Activated CD8-positive, alpha-beta T cell treated with anti-CD3 and anti-CD28 coated beads, Interleukin-2, amount 10 ng/mL, durations not matched to agents 7 days and 5 days (primary cell): ENCODE measurements at regions not wholly inside any gene's neighbourhood (a gene's known extent, or its start where the extent isn't known, plus 50 kb on each side); places are given as distances from the start of the nearest gene placed in this dataset.

Experiments
- ATAC-seq: fragments of 150-1000 bp; cut with Tn5 transposase; one replicate; pipeline ENCODE4 v1.10.0; 2021; ENCODE audit warnings: moderate library complexity
- CTCF ChIA-PET: fragments of 350-600 bp; sonication (Branson Sonifier 250); formaldehyde crosslinking; loops from one replicate; lab custom pipeline; 2021; ENCODE audit warnings: antibody characterized with exemption; lab: Charles Lee
- POLR2A ChIA-PET: fragments of 350-600 bp; sonication (Branson Sonifier 250); formaldehyde crosslinking; loops from one replicate; lab custom pipeline; 2021; ENCODE audit warnings: antibody characterized with exemption; lab: Charles Lee
- DNase-seq: peaks from one replicate; pipeline ENCODE4 v3.0.0-alpha.2; 2020
- H3K27ac Mint-ChIP-seq: one replicate; pipeline ENCODE4 v1.8.0; 2021; ENCODE audit warnings: mild to moderate bottlenecking, mixed read lengths
- H3K27me3 Mint-ChIP-seq: one replicate; pipeline ENCODE4 v1.8.0; 2021; ENCODE audit warnings: low read depth, mixed read lengths
- H3K36me3 Mint-ChIP-seq: one replicate; pipeline ENCODE4 v1.8.0; 2021; ENCODE audit warnings: low read depth, mixed read lengths
- H3K4me1 Mint-ChIP-seq: one replicate; pipeline ENCODE4 v1.8.0; 2021; ENCODE audit warnings: low read depth, mixed read lengths
- H3K4me3 Mint-ChIP-seq: one replicate; pipeline ENCODE4 v1.8.0; 2021; ENCODE audit warnings: mild to moderate bottlenecking, mixed read lengths
- H3K9me3 Mint-ChIP-seq: one replicate; pipeline ENCODE4 v1.8.0; 2022; ENCODE audit warnings: mixed read lengths; ENCODE audit not compliant: insufficient read depth

DNA sequence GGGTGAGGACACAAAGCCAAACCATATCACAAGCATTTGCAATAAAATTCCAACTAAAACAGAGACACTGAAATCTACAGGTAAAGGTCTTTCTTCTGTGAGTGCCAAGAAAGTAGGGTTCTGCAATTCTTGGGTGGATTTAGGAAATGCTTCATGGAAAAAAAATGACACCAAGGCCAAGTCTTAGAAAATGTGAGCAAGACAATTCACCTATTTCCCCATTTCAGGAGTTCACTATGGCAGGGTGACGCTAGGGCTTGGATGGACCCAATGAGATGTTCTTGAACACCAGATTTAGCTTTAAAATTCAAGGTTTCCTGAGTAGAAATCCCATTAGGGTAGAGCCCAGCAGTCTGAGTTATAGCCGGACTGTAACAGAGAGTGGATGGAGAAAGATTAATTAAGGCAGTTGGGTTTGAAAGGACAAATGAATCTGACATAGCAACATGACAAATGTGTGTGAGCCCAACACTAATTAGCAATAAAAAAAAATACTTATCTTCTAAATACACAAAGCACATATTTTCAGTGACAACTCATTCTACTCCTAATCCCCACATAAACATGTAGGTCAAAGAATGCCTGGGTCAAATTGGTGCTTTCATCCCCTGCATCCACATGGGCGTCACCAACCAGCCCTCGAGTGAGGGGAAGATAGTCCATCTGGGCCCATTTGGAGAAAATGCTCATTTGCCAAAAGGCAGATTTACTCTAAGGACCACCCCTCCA is 180.4 kb upstream of the JARID2 start:
- ChIA-PET POLR2A (interaction anchor here (1.0 kb wide), 1 partner anchor 149 kb away, joined by 3 read pairs; no protein-coding TSS in a partner anchor), CTCF (no interaction called here)
- Mint-ChIP-seq H3K9me3 (no peaks in the 10 kb centered on the region), H3K36me3 (peaks cover 2% of the 10 kb centered on the region), H3K27ac (no peak overlapping the region), H3K27me3 (no peaks in the 10 kb centered on the region), H3K4me1 (no peaks in the 10 kb centered on the region), H3K4me3 (no peak overlapping the region)
- no peak for ATAC-seq
- DNase-seq, result no peak

DNA sequence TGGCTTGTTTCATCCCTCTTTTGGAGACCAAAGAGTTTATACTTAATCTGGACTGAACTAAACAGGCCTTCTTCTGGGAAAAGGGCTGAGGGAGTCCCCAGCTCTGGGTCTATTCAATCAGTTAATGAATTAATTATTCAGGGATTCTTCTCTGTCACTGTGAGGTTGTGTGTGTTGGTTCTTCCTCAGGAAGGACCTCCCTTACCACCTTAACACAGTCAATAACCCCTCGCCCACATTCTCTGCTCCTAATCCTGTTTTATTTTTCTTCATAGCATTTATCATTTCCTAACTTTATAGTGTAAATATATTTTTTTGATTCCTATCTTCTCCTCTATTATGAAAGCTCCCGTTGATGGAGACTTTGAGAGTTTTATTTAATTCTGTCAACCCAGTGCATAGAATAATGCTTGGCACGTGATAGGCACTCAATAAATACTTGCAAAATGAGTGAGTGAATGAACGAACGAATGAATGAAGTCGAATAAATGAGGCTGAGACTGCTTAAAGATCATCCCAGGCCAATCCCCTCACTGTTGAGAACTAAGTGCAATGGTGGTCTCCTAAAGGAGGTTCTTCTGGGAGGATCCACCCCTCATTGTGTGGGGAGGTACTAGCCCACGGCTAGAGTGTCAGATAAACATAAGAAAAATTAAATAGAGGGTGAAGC is 179.6 kb upstream of the JARID2 start:
- ATAC-seq (no peak), DNase-seq (no peak)
- Mint-ChIP-seq H3K27ac (no peak overlapping the region), H3K36me3 (no peaks in the 10 kb centered on the region), H3K27me3 (no peaks in the 10 kb centered on the region), H3K4me1 (no peaks in the 10 kb centered on the region), H3K4me3 (no peak overlapping the region), H3K9me3 (no peaks in the 10 kb centered on the region)
- ChIA-PET CTCF (no interaction called here), POLR2A (interaction anchor here (1.0 kb wide), 1 partner anchor 150 kb away, joined by 3 read pairs; no protein-coding TSS in a partner anchor)

DNA sequence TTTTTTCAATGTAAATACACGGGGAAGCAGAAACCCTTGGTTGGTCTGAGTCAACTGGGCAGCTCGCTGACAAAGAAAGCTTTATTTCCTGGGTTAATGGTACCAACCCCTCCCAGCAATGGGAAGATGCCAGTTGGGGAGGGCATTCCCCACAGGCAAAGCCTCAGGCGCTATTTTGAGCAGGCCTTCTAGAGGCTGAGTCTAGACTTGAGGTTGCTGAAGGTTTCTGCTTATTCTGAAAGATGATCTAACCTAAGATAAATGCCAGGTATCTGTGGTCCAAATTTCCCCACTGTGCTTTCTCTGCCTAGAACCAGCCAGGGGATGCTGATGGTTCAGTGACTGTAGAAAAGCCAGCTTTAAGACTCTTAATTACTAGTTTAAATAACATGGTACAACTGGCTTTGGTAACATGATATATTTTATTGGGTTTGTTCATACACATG is 172.5 kb upstream of the JARID2 start:
- CTCF ChIA-PET, result no interaction called here
- Mint-ChIP-seq H3K4me3 (no peak overlapping the region), H3K4me1 (peaks cover 6% of the 10 kb centered on the region), H3K9me3 (no peaks in the 10 kb centered on the region), H3K27ac (no peak overlapping the region), H3K27me3 (no peaks in the 10 kb centered on the region), H3K36me3 (no peaks in the 10 kb centered on the region)
- DNase-seq (no peak), ATAC-seq (no peak)
- POLR2A ChIA-PET, result interaction anchor here (0.9 kb wide), 1 partner anchor 438 kb away, joined by 3 read pairs; no protein-coding TSS in a partner anchor

DNA sequence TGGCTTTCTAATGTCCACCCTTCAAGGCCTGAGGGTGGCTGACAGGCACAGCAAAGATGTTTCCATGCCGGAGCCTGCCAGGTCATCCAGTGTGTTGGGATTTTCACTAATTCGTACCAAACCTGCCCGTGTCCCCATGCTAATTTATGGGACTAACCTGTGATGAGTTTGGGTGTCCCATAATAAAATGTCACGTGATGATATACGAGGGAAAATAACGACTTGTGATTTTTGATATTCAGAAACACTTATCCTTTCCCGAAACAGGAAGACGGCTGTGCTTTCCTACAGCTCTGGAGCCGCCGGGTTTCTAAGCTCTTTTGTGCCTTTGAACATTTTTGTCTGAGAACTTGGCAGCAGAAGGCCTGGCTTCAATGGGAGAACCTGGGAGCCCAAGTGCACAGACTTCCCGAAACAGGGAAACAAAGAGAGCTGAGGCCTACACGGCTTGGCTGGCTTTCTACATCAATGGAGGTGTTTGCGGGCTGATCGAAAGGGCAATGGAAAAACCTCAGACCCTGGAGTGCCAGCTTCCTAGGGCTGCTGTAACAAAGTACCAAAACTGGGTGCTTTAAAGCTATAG is 171.9 kb upstream of the JARID2 start:
- Mint-ChIP-seq H3K27ac (no peak overlapping the region), H3K4me1 (peaks cover 7% of the 10 kb centered on the region), H3K9me3 (no peaks in the 10 kb centered on the region), H3K27me3 (no peaks in the 10 kb centered on the region), H3K4me3 (no peak overlapping the region), H3K36me3 (no peaks in the 10 kb centered on the region)
- DNase-seq (no peak), ATAC-seq (no peak)
- ChIA-PET CTCF (no interaction called here), POLR2A (interaction anchor here (0.9 kb wide), 1 partner anchor 439 kb away, joined by 3 read pairs; no protein-coding TSS in a partner anchor)

DNA sequence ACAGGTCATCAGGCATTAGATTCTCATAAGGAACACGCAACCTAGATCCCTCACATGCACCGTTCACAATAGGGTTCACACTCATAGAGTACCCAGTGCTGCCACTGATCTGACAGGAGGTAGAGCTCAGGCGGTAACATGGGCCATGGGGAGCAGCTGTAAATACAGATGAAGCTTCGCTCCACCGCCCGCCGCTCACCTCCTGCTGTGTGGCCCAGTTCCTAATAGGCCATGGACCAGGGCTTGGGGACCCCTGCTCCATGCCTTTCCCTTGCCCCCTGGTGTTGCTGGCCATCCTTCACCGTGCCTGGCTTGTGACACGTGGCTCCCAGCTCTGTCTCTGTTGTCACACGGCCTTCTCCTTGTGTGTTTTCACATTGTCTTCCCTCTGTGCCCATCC is 171.1 kb upstream of the JARID2 start:
- Mint-ChIP-seq H3K4me3 (no peak overlapping the region), H3K9me3 (no peaks in the 10 kb centered on the region), H3K27ac (no peak overlapping the region), H3K36me3 (no peaks in the 10 kb centered on the region), H3K27me3 (no peaks in the 10 kb centered on the region), H3K4me1 (peaks cover 8% of the 10 kb centered on the region)
- ChIA-PET CTCF (no interaction called here), POLR2A (no interaction called here)
- ATAC-seq, result no peak
- DNase-seq, result no peak

DNA sequence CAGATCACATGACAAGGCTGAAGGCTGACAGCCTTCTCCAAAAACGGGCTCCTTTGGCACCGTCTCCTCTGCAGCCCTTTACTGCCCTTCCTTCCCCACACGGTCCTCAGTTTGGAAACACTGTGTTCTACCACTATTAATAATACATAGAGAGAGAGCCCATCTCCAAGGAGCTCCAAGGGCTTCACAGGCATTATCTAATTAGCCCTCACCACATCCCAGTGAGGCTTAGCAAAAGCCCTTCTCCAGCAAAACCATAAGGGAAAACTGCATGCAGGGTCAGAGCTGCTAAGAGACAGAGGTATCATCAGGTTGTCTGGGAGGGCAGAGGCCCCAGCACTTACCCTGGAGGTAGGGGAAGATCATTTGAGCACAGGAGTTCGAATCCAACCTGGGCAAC is 169.3 kb upstream of the JARID2 start:
- no peak for ATAC-seq
- no peak overlapping the region for H3K4me3 Mint-ChIP-seq
- H3K9me3 Mint-ChIP-seq, result no peaks in the 10 kb centered on the region
- no peaks in the 10 kb centered on the region for H3K36me3 Mint-ChIP-seq
- no peak for DNase-seq
- peaks cover 8% of the 10 kb centered on the region for H3K4me1 Mint-ChIP-seq
- CTCF ChIA-PET, result no interaction called here
- POLR2A ChIA-PET, result interaction anchor here (0.6 to 0.9 kb wide), 2 partner anchors 9 to 169 kb away, joined by 3 read pairs; no protein-coding TSS in a partner anchor
- no peaks in the 10 kb centered on the region for H3K27me3 Mint-ChIP-seq
- no peak overlapping the region for H3K27ac Mint-ChIP-seq

DNA sequence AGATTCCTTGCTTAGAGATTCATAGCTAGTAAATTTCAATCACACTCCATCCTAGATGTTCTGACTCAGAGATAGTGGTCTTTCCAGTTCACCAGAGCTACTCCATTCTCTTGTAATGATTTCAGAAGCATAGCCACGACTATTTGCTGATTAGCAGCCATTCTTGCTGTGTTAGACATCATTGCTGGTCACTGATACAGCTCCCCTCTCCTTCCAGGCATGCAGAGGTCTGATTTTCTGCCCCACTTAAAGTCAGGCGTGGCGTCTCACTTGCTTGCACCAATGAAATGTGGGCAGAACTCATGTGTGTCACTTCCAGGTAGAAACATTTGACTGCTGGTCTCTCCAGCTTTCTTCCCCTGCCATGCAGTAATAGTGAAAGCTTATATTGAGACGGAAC is 168.9 kb upstream of the JARID2 start:
- H3K27ac Mint-ChIP-seq, result no peak overlapping the region
- ChIA-PET POLR2A (interaction anchor here (0.6 to 0.9 kb wide), 2 partner anchors 9 to 168 kb away, joined by 3 read pairs; no protein-coding TSS in a partner anchor), CTCF (interaction anchor here (0.6 kb wide), 1 partner anchor 47 kb away, joined by 3 read pairs; no protein-coding TSS in a partner anchor)
- H3K4me3 Mint-ChIP-seq, result no peak overlapping the region
- no peak for ATAC-seq
- peaks cover 8% of the 10 kb centered on the region for H3K4me1 Mint-ChIP-seq
- no peaks in the 10 kb centered on the region for H3K27me3 Mint-ChIP-seq
- DNase-seq, result no peak
- no peaks in the 10 kb centered on the region for H3K36me3 Mint-ChIP-seq
- H3K9me3 Mint-ChIP-seq, result no peaks in the 10 kb centered on the region

DNA sequence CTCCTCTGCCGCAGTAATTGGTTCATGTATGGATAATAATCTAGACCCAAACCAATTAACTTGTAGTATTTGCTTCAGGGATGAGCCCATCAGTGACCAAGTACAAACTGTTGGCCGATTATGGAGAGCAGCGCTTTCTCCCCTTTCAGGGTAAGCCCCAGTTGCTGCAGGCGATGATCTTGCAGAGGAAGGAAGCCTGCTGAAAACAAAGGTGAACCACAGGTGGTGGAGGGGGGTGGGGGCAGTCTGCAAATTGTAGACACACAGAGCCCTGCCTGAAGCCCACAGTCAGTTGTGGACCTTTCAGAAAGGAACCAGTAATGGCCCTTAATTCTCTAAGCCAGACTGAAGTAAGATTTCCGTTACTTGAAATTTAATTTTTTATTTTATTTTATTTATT is 167.9 kb upstream of the JARID2 start:
- Mint-ChIP-seq H3K4me3 (no peak overlapping the region), H3K36me3 (no peaks in the 10 kb centered on the region), H3K4me1 (peaks cover 8% of the 10 kb centered on the region), H3K9me3 (no peaks in the 10 kb centered on the region), H3K27ac (no peak overlapping the region), H3K27me3 (no peaks in the 10 kb centered on the region)
- ChIA-PET CTCF (no interaction called here), POLR2A (no interaction called here)
- DNase-seq (peak; percentile 22), ATAC-seq (no peak)

DNA sequence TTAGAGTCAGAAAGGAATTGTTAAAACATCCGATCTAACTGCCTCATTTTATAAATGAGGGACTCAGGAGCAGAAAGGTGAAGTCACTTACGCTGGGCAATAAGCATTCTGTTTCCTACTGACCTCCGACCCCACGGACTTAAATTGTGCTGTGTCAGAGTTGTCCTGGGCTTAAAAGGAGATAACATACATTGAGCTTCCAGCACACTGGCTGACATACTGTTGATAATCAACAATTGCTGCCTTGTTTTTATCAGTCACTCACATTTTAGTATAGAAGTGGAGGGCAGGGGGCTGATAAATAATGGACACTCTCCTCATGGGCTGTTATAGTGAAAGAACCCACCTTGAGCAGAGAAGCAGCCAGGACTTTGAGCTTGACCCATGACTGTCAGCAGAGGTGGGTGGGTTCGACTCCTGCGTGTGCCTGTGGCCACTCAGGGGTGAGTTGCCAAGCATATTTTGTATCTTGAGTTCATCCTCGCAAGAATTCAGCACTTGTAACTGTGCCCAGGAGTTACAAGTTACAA is 166.5 kb upstream of the JARID2 start:
- no peak for DNase-seq
- CTCF ChIA-PET, result no interaction called here
- Mint-ChIP-seq H3K9me3 (no peaks in the 10 kb centered on the region), H3K27ac (no peak overlapping the region), H3K36me3 (no peaks in the 10 kb centered on the region), H3K27me3 (no peaks in the 10 kb centered on the region), H3K4me1 (peaks cover 8% of the 10 kb centered on the region), H3K4me3 (no peak overlapping the region)
- POLR2A ChIA-PET, result no interaction called here
- ATAC-seq, result no peak

DNA sequence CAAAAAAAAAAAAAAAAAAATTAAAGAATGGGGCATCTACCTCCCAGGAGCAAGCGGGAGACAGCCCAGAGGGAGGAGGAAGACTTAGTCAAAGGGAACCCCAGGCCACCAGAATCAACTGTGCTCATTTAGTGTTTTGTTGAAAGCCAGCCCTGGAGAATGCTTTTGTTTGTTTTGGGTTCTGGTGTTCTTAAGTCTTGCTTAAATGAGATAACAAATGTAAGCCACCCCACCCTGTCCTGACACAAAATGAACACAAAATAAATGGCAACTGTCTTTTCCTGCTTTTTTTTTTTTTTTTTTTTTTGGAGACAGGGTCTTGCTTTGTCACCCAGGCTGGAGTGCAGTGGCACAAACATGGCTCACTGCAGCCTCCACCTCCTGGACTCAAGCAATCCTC is 165.0 kb upstream of the JARID2 start:
- Mint-ChIP-seq H3K27ac (no peak overlapping the region), H3K27me3 (no peaks in the 10 kb centered on the region), H3K4me1 (peaks cover 8% of the 10 kb centered on the region), H3K4me3 (no peak overlapping the region), H3K36me3 (no peaks in the 10 kb centered on the region), H3K9me3 (no peaks in the 10 kb centered on the region)
- DNase-seq (no peak), ATAC-seq (no peak)
- CTCF ChIA-PET, result no interaction called here
- POLR2A ChIA-PET, result no interaction called here

DNA sequence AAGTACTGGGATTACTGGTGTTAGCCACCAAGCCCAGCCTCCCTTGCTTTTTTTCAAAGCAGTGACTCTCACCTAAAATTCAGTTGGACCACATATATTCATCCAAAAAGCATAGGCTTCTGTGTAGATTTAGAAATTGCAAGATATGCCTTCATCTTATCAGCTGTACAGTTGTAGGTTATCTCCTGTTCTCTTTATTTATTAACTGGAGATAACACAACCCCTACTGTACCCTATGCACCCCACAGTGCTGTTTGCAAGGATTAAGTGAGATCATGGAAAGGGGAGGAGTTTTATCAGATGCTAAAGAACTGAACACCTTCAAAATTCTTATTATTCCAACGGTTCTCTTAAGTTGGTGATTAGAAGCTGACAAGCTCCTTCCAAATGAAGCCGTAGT is 164.4 kb upstream of the JARID2 start:
- H3K9me3 Mint-ChIP-seq, result no peaks in the 10 kb centered on the region
- DNase-seq (no peak), ATAC-seq (no peak)
- no peak overlapping the region for H3K4me3 Mint-ChIP-seq
- ChIA-PET POLR2A (no interaction called here), CTCF (no interaction called here)
- peaks cover 8% of the 10 kb centered on the region for H3K4me1 Mint-ChIP-seq
- H3K27ac Mint-ChIP-seq, result no peak overlapping the region
- H3K36me3 Mint-ChIP-seq, result no peaks in the 10 kb centered on the region
- H3K27me3 Mint-ChIP-seq, result no peaks in the 10 kb centered on the region

DNA sequence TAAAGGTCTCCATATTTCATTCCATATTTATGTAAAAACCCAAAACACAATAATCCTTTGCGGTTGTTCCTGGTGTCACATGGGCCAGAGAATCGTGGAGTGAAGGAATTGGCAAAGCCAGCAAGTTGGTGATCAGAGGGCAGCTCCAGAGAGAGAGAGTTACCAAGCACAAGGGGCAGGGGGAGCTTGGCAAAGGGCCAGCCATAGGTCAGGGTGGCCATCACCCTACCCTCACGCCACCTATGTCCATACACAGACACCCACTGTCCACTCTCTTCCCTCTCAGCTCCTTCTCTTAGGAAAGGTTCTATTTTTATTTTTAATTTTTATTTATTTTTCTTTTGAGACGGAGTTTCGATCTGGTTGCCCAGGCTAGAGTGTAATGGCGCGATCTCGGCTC is 163.2 kb upstream of the JARID2 start:
- H3K27ac Mint-ChIP-seq, result no peak overlapping the region
- H3K27me3 Mint-ChIP-seq, result no peaks in the 10 kb centered on the region
- no peaks in the 10 kb centered on the region for H3K9me3 Mint-ChIP-seq
- ChIA-PET CTCF (no interaction called here), POLR2A (no interaction called here)
- no peaks in the 10 kb centered on the region for H3K36me3 Mint-ChIP-seq
- no peak for DNase-seq
- no peak overlapping the region for H3K4me3 Mint-ChIP-seq
- peaks cover 5% of the 10 kb centered on the region for H3K4me1 Mint-ChIP-seq
- no peak for ATAC-seq
